Activated CD4-positive, alpha-beta T cell treated with anti-CD3 and anti-CD28 coated beads, Interleukin-2, amount 10 ng/mL, durations not matched to agents 24 days and 14 days (primary cell): ENCODE measurements at regions not wholly inside any gene's neighbourhood (a gene's known extent, or its start where the extent isn't known, plus 50 kb on each side); places are given as distances from the start of the nearest gene placed in this dataset.
A peak's percentile ranks its signal among the peaks of the same experiment; 100 is the strongest.

ENCODE experiments used
- DNase-seq: peaks from one replicate; pipeline ENCODE4 v3.0.0; 2022
- H3K27ac Mint-ChIP-seq: one replicate; pipeline ENCODE4 v1.8.0; 2022; ENCODE audit warnings: mild to moderate bottlenecking, mixed read lengths
- H3K27me3 Mint-ChIP-seq: one replicate; pipeline ENCODE4 v1.8.0; 2022; ENCODE audit warnings: mixed read lengths
- H3K36me3 Mint-ChIP-seq: one replicate; pipeline ENCODE4 v1.8.0; 2022; ENCODE audit warnings: low read depth, mild to moderate bottlenecking, mixed read lengths
- H3K4me1 Mint-ChIP-seq: one replicate; pipeline ENCODE4 v1.8.0; 2021; ENCODE audit warnings: mixed read lengths
- H3K4me3 Mint-ChIP-seq: one replicate; pipeline ENCODE4 v1.8.0; 2022; ENCODE audit warnings: mild to moderate bottlenecking, moderate library complexity, mixed read lengths
- H3K9me3 Mint-ChIP-seq: one replicate; pipeline ENCODE4 v1.8.0; 2021; ENCODE audit warnings: mixed read lengths
- intact Hi-C: fragments of 100-400 bp; cut with micrococcal nuclease; formaldehyde crosslinking; loops from one replicate; pipeline ENCODE4 v1.15.1; 2023

DNA sequence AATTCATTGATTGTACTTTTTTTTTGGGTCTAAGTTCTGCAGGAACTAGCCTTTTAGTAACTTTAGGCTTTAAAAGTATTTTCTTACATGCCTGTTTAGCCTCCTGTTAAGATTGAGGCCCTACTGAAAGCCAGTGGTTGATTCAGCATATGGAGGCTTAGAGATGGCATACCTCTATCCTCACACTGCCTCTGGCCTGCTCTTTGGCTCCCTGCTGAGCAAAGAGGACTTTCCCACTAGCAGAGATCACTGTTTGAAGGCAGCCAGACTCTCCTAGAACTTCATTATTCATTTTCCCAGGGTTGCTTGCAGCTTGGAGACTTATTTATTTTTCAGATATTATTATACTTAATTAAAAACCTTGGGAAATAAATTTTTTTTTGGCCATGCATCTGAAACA lies 405.6 kb upstream of the MEX3C start:
- intact Hi-C loops: no loop called here
- H3K4me1 Mint-ChIP-seq: no peaks in the 10 kb centered on the region
- no peak overlapping the region for H3K4me3 Mint-ChIP-seq
- peaks cover 5% of the 10 kb centered on the region for H3K9me3 Mint-ChIP-seq
- no peak for DNase-seq
- no peak overlapping the region for H3K27ac Mint-ChIP-seq
- H3K36me3 Mint-ChIP-seq: no peaks in the 10 kb centered on the region
- no peaks in the 10 kb centered on the region for H3K27me3 Mint-ChIP-seq

- no peaks in the 10 kb centered on the region for H3K4me1 Mint-ChIP-seq
- H3K27ac Mint-ChIP-seq: no peak overlapping the region
- H3K27me3 Mint-ChIP-seq: no peaks in the 10 kb centered on the region
- intact Hi-C loops: no loop called here
- H3K36me3 Mint-ChIP-seq: no peaks in the 10 kb centered on the region
- H3K4me3 Mint-ChIP-seq: no peak overlapping the region
- DNase-seq: no peak
- peaks cover 5% of the 10 kb centered on the region for H3K9me3 Mint-ChIP-seq
Measured at GRCh38 chr18:51603551-51603950, 406.1 kb upstream of the MEX3C start.

DNA sequence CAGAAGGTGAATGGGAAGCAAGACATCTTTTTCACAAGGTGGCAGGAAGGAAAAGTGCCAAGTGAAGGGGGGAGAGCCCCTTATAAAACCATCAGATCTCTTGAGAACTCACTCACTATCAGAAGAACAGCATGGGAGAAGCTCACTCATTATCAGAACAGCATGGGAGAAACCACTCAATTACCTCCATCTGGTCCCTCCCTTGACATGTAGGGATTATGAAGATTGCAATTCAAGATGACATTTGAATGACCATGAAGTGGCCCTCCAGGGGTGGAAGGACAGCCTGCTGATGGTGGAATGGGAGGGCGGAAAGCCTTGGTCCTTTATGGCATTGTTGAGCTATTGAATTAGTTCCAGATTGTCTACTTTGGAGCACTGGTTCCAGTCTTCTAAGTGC lies 413.0 kb upstream of the MEX3C start:
- no peak for DNase-seq
- H3K36me3 Mint-ChIP-seq: no peaks in the 10 kb centered on the region
- no peaks in the 10 kb centered on the region for H3K9me3 Mint-ChIP-seq
- H3K4me3 Mint-ChIP-seq: no peak overlapping the region
- no peaks in the 10 kb centered on the region for H3K4me1 Mint-ChIP-seq
- H3K27ac Mint-ChIP-seq: no peak overlapping the region
- intact Hi-C loops: no loop called here
- no peaks in the 10 kb centered on the region for H3K27me3 Mint-ChIP-seq

GRCh38 chr18:51611326-51611725 lies 413.8 kb upstream of the MEX3C start:
- intact Hi-C loops: no loop called here
- no peaks in the 10 kb centered on the region for H3K27me3 Mint-ChIP-seq
- no peak for DNase-seq
- no peaks in the 10 kb centered on the region for H3K4me1 Mint-ChIP-seq
- no peaks in the 10 kb centered on the region for H3K36me3 Mint-ChIP-seq
- H3K4me3 Mint-ChIP-seq: no peak overlapping the region
- H3K9me3 Mint-ChIP-seq: no peaks in the 10 kb centered on the region
- no peak overlapping the region for H3K27ac Mint-ChIP-seq

GRCh38 chr18:51614033-51614432 lies 416.6 kb upstream of the MEX3C start:
- H3K4me1 Mint-ChIP-seq: no peaks in the 10 kb centered on the region
- no peaks in the 10 kb centered on the region for H3K27me3 Mint-ChIP-seq
- intact Hi-C loops: no loop called here
- no peak for DNase-seq
- H3K9me3 Mint-ChIP-seq: no peaks in the 10 kb centered on the region
- no peak overlapping the region for H3K27ac Mint-ChIP-seq
- H3K36me3 Mint-ChIP-seq: no peaks in the 10 kb centered on the region
- H3K4me3 Mint-ChIP-seq: no peak overlapping the region

DNA sequence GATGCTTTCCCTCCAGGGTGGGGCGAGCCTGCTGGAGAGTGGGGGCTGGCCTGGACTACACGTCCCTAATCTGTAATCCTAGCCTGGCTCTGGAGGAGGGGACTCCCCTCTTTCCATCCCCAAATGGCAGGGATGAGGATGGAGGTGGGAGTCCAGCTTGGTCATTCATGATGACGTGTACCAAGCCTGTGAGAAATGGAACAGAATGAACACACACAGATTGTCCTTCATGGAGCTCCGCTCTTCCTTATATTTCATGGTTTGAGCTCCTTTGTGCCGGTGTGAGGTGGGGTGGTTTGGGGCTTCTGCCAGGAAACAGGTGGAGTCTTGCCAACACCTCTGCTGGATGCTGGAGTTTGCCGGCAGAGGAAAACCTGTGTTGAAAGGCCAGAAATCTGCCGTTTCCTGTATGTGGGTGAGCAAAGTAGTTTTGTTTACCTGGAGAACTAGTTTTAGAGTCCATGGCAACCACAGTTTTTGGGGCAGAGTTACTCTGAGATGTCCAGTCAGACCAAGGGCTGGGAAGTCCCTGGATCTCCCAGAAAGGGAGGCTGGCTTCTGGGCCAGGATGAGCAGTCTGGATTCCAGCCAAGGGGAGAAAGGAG lies 417.6 kb upstream of the MEX3C start:
- intact Hi-C loops: no loop called here
- Mint-ChIP-seq H3K4me1 (no peaks in the 10 kb centered on the region), H3K27ac (no peak overlapping the region), H3K9me3 (no peaks in the 10 kb centered on the region), H3K27me3 (no peaks in the 10 kb centered on the region), H3K36me3 (no peaks in the 10 kb centered on the region), H3K4me3 (no peak overlapping the region)
- no peak for DNase-seq

DNA sequence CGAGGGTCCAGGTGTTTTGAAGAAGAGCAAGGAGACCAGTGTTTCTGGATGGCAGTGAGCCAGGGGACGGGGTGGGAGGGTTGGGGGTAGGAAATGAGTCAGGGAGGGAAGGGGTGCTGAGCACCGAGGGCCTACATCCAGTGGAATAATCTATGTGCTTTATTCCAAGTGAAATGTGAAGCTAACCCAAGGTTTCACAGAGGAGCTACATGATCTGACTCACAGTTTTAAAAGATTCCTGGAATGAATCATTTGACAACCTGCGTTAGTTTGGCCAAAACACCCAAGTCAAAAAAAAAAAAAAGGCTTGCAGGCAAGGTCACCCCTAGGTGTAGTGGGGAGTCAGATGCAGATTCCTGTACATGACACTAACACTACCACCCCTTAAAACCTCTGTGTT lies 419.7 kb upstream of the MEX3C start:
- H3K27me3 Mint-ChIP-seq: peaks cover 6% of the 10 kb centered on the region
- H3K27ac Mint-ChIP-seq: no peak overlapping the region
- no peaks in the 10 kb centered on the region for H3K9me3 Mint-ChIP-seq
- no peaks in the 10 kb centered on the region for H3K4me1 Mint-ChIP-seq
- no peak overlapping the region for H3K4me3 Mint-ChIP-seq
- no peaks in the 10 kb centered on the region for H3K36me3 Mint-ChIP-seq
- intact Hi-C loops: no loop called here
- DNase-seq: no peak

- Mint-ChIP-seq H3K9me3 (no peaks in the 10 kb centered on the region), H3K4me3 (no peak overlapping the region), H3K4me1 (no peaks in the 10 kb centered on the region), H3K27me3 (peaks cover 7% of the 10 kb centered on the region), H3K36me3 (no peaks in the 10 kb centered on the region), H3K27ac (no peak overlapping the region)
- DNase-seq: no peak
- intact Hi-C loops: no loop called here
Measured at GRCh38 chr18:51617572-51618260, 420.2 kb upstream of the MEX3C start.

GRCh38 chr18:51619283-51619682 lies 421.8 kb upstream of the MEX3C start:
- Mint-ChIP-seq H3K27ac (no peak overlapping the region), H3K36me3 (no peaks in the 10 kb centered on the region), H3K4me3 (no peak overlapping the region), H3K4me1 (no peaks in the 10 kb centered on the region), H3K9me3 (no peaks in the 10 kb centered on the region), H3K27me3 (peaks cover 15% of the 10 kb centered on the region)
- DNase-seq: no peak
- intact Hi-C loops: no loop called here

- intact Hi-C loops: no loop called here
- Mint-ChIP-seq H3K4me3 (no peak overlapping the region), H3K27me3 (peaks cover 15% of the 10 kb centered on the region), H3K4me1 (no peaks in the 10 kb centered on the region), H3K27ac (no peak overlapping the region), H3K9me3 (no peaks in the 10 kb centered on the region), H3K36me3 (no peaks in the 10 kb centered on the region)
- peak; percentile 74 for DNase-seq
Measured at GRCh38 chr18:51621113-51621863, 423.8 kb upstream of the MEX3C start.

GRCh38 chr18:51621864-51622160 lies 424.3 kb upstream of the MEX3C start:
- no peak for DNase-seq
- H3K27me3 Mint-ChIP-seq: peaks cover 15% of the 10 kb centered on the region
- H3K4me3 Mint-ChIP-seq: no peak overlapping the region

GRCh38 chr18:51622702-51623101 lies 425.2 kb upstream of the MEX3C start:
- no peaks in the 10 kb centered on the region for H3K9me3 Mint-ChIP-seq
- peaks cover 15% of the 10 kb centered on the region for H3K27me3 Mint-ChIP-seq
- no peak for DNase-seq
- no peaks in the 10 kb centered on the region for H3K36me3 Mint-ChIP-seq
- intact Hi-C loops: no loop called here
- no peak overlapping the region for H3K27ac Mint-ChIP-seq
- H3K4me1 Mint-ChIP-seq: no peaks in the 10 kb centered on the region
- H3K4me3 Mint-ChIP-seq: no peak overlapping the region

More at GRCh38 chr18:51621864-51622160, 424.3 kb upstream of the MEX3C start:
- Mint-ChIP-seq H3K36me3 (no peaks in the 10 kb centered on the region), H3K27ac (no peak overlapping the region), H3K4me1 (no peaks in the 10 kb centered on the region), H3K9me3 (no peaks in the 10 kb centered on the region)
- intact Hi-C loops: no loop called here

DNA sequence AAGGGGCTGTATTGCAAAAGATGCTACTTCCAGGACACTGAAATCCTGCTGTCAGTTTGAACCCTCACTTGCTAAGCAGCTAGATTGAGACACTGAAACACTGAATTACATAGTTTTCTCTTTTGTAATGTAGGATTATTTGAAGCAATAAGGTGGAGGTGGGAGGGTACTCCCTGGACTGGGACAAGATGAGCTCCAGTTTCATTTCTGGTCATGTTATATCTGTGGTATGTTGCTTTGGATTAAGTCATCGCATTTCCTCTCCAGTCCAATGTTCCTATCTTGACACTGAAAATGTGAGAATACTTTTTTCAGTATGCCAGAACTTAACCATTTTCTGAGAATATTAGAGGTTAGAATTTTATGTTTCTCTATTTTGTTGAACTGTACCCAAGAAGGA lies 426.2 kb upstream of the MEX3C start:
- Mint-ChIP-seq H3K27me3 (peaks cover 15% of the 10 kb centered on the region), H3K9me3 (no peaks in the 10 kb centered on the region), H3K36me3 (no peaks in the 10 kb centered on the region), H3K27ac (no peak overlapping the region), H3K4me1 (no peaks in the 10 kb centered on the region), H3K4me3 (no peak overlapping the region)
- no peak for DNase-seq
- intact Hi-C loops: no loop called here

DNA sequence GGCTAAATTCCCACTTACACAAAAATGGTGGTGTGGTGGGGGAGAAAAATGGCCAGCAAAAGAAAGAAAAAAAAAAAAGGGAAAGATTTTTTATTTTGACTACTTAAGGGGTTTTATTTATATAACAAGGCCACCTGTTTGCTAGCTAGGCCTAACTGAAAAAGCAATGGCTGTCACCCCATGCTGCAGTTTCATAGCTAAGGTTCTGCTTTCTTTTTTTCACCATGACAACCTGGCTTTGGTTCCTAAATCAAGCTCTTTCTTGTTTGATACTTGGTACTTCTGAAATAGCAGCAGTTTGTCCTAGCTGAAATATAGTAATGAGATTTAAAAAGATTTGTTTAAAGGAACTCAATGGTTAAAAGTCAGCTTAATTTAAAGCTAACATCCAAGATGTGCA lies 433.2 kb upstream of the MEX3C start:
- intact Hi-C loops: no loop called here
- Mint-ChIP-seq H3K9me3 (peaks cover under 1% of the 10 kb centered on the region), H3K4me1 (no peaks in the 10 kb centered on the region), H3K4me3 (no peak overlapping the region), H3K27ac (no peak overlapping the region), H3K36me3 (no peaks in the 10 kb centered on the region), H3K27me3 (no peaks in the 10 kb centered on the region)
- DNase-seq: no peak
